Retina (tissue), 1 donor: ENCODE measurements at regions not wholly inside any gene's neighbourhood (a gene's known extent, or its start where the extent isn't known, plus 50 kb on each side); places are given as distances from the start of the nearest gene placed in this dataset.
A peak's percentile ranks its signal among the peaks of the same experiment; 100 is the strongest.
"Not testable (repeated sequence)": the region's sequence is repeated elsewhere in the genome, so short reads cannot be mapped to it uniquely, and the experiment has no call there.

Experiments used
- DNase-seq: peaks from one replicate; pipeline ENCODE4 v3.0.0-alpha.2; 2016

DNA sequence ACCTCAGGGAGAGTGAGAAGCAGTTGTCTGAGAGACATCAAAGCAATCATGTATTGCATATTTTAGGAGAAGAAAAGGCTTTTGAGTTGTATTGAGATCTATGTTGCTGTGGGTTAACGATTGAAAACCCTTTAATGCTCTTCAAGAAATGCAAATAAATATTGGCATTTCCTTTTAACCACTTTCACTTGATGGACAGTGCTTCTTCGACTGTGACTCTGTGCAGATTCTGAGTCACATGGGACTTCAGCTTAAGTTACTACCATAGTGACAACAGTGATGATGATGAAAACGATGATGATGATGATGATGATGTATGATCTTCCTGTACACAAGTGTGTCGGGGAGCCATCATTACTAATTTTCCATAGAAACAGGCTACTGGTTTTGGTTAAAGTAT, 181.8 kb downstream of the AKAIN1 start:
- DNase-seq: no peak

DNA sequence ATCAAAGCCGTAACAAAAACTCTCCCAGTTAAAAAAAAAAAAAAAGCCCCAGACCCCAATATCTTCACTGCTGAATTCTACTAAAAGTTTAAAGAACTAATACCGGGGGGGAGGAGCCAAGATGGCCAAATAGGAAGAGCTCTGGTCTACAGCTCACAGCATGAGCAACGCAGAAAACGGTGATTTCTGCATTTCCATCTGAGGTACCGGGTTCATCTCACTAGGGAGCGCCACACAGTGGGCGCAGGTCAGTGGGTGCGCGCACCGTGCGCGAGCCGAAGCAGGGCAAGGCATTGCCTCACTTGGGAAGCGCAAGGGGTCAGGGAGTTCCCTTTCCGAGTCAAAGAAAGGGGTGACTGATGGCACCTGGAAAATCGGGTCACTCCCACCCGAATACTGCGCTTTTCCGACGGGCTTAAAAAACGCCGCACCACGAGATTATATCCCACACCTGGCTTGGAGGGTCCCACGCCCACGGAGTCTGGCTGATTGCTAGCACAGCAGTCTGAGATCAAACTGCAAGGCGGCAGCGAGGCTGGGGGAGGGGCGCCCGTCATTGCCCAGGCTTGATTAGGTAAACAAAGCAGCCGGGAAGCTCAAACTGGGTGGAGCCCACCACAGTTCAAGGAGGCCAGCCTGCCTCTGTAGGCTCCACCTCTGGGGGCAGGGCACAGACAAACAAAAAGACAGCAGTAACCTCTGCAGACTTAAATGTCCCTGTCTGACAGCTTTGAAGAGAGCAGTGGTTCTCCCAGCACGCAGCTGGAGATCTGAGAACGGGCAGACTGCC, 192.8 kb downstream of the AKAIN1 start:
- peak; percentile 26 for DNase-seq

DNA sequence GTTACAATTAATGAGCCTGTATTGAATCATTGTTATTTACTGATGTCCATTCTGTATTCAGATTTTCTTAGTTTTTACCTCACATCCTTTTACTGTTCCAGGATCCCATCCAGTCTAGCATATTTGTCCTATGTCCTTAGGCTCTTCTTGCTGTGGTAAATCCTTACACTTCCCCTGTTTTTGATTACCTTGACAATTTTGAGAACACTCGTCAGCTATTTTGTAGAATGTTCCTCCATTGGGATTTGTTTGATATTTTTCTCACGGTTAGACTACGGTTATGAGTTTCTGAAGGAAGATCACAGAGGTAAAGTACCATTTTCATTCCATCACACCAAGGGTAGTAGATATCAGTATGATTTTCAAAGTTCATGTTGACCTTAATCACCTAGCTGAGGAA, 202.3 kb downstream of the AKAIN1 start:
- no peak for DNase-seq

DNA sequence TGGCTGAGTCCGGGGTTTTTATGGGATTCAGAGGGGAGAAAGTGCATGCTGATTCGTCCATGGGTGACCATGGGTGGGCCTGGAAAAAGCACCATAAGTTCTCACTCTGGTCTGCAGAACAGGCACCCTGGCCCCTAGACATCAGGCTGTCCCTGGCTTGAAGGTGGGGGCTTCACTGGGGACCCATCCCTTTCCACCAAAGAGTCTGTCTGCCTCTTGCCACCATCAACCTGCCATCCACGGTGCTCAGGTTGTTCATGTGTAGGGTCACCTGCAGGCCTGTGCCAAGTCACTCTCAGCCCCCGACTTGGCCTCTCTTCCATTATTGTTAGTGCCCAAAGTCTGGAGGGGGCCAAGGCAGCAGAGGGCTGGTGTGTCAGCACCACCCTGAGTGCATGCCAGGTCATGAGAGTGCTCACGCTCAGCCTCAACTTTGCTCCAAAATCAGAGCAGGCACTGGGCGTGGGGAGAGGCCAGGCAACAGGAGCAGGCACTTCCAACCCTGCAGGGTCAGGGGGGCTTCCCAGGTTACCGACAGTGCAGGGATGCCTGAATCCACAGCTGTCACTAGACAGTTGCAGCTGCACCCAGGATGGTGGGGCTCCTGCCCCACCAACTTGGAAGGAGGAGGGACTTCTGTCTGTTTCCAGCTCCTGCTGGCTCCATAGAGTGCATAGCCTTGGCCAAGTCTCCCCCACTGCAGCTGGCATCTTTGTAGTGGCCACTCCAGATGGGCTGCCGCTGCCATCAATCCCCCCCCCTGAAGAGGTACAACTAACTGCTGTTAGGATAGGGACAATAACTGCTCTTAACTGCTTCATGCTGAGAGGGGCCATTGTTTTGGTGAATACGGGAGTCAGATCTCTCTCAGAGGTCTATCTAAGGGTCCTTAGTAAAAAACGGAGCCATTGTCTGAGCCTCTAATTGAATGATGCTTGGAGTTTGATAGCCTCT, 209.3 kb downstream of the AKAIN1 start:
- DNase-seq: no peak

DNA sequence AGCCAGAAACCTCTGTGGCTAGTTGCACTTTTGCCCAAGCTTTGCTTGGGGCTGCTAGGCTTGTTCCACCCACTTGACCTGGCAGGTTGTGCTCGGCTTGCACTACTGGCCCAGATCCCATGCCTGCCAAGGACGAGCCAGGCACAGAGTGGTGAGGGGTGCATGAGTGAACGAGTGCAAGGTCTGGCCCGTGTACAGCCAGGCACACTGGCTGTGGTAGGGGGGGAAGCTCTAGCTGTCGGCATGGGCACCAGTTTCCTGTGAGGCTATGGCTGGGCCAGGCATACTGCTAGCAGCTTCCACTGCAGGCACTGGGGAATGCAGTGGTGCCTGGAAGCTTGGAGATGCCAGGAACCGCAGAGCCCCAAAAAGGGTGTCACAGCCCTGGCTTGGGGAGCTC, 210.4 kb downstream of the AKAIN1 start:
- DNase-seq: no peak

DNA sequence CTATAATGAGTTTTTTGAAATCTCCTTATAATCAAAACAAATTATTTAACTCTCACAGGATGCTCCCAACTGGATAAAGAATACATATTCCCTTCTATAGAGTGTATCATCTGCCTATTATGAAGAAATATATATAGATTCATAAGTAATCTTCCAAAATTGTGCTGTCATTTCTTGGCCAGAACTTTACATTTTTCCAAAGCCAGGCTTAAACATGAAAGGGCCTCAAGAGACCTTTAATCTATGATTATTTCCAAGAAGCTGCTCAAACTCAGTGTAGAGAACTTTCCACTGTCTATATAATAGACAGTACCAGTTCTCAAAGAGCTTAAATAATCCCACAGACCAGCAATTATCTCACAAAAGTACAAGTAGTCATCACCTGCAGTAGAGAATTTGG, 211.0 kb downstream of the AKAIN1 start:
- no peak for DNase-seq

DNA sequence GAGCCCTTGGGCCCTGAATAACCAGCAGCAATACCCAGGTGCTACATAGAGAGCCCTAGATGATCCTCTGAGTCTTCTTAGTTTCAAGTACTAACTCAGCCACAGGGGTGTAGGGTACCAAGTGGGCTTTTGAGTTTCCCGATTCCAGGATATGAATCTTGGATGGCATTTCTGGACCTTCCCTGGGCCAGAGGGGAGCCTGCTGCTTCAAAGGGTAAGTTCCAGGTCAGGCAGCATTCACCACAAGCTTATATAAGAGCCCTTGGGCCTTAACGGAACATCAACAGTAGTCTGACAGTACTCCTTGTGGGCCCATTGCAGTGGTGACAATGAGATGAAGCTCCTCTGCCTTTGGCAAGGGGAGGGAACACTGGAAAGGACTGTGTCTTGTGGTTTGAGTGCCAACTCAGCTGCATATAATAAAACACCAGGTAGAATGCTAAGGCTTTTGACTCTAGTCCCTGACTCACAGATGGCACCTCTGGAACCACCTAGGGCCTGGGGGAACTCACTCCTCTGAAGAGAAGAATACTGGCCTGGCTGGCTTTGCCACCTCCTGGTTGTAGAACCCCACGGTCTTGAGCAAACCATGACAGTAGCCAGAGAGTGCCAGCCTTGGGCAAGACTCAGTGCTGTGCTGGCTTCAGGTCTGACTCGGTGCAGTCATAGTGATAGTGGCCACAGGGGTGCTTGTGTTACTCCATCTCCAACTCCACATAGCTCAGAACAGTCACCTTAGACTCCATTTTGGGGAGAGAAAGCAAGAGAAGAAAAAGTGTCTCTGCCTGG, 235.7 kb downstream of the AKAIN1 start:
- no peak for DNase-seq

DNA sequence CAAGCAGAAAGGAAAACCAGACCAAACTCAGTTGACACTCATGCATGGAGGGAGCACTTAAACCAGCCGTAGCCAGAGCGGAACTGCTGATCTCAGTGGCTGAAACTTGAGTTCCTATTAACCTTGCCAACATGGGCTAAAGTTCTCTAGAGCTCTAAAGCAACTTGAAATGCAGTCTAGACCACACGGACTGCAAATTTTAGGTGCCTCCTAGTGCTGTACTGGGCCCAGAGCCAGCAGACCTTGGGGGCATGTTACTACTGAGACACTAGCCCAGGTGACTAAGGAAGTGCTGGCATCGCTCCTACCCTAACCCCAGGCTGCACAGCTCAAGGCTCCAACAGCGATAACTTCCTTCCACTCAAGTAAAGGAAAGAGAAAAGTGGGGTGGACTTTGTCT, 236.5 kb downstream of the AKAIN1 start:
- DNase-seq: no peak

DNA sequence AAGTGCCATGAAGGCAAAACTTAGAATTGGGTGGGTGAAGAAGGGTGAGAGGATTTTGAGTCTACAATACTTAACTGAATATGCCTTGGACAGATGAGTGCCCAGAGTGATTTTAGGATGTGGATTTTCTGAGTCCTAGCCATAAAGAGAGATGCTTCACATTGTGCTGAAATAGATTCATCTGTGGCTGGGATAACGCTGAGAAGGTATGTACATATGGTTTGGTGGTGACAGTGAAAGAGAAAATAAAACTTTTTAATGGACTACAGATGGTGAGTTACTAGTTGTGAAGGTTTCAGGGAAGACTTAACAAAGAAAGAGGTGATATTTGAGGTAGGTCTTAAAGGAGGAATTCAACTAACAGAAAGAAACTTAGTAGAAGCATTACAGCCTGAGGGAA, 265.8 kb downstream of the AKAIN1 start:
- DNase-seq: no peak

DNA sequence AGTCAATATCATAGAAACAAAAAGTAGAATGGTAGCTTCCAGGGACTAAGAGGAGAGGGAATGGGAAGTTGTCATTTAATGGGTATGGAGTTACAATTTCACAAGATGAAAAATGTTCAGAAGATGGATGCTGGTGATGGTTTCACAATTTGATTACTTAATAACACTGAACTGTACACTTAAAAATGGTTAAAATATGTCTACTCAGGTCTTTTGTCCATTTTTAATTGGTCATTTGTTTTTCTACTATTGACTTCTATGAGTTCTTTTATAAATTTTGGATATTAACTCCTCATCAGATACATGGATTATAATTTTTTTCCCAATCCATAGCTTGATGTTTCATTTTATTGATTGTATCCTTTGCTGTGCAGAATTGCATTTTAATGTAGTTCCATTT, 275.5 kb downstream of the AKAIN1 start:
- DNase-seq: no peak

DNA sequence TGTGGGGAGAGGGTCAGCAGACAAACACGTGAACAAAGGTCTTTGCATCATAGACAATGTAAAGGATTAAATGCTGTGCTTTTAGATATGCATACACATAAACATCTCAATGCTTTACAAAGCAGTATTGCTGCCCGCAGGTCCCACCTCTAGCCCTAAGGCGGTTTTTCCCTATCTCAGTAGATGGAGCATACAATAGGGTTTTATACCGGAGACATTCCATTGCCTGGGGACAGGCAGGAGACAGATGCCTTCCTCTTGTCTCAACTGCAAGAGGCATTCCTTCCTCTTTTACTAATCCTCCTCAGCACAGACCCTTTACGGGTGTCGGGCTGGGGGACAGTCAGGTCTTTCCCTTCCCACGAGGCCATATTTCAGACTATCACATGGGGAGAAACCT, 279.5 kb downstream of the AKAIN1 start:
- DNase-seq: not testable (repeated sequence)

DNA sequence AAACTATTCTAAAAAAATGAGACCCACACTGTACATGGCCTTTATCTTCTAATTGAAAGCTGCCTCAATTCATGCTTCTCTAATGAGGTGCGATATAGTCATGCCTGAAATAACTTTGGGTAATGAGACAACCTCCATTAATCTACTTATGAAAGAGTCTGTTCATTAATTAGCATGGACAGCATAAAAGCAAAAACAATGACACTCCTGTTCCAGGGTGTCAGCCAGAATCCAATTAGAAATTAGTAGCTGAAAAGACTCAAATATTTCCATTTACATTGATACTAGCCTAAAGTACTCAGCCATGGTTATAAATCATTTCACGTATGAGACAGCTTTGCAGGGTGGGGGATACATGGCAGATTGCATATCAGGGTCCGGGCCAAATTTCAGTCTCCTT, 288.7 kb downstream of the AKAIN1 start:
- DNase-seq: peak; percentile 30

DNA sequence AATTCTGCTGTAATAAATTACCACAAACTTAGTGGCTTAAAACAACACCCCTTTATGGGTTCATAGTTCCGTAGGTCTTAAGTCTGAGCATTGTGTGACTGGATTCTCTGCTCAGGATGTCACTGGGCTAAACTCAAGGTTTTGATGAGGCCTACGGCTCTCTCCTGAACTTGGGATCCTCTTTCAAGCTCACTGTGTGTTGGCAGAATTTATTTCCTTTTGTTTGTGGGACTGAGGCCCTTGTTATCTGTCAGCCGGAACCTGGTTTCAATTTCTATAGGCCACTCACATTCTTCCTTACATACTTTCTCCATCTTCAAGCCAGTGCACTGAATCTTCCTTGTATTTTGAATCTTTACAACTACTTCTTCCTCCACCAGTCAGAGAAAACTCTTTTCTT, 290.2 kb downstream of the AKAIN1 start:
- no peak for DNase-seq

DNA sequence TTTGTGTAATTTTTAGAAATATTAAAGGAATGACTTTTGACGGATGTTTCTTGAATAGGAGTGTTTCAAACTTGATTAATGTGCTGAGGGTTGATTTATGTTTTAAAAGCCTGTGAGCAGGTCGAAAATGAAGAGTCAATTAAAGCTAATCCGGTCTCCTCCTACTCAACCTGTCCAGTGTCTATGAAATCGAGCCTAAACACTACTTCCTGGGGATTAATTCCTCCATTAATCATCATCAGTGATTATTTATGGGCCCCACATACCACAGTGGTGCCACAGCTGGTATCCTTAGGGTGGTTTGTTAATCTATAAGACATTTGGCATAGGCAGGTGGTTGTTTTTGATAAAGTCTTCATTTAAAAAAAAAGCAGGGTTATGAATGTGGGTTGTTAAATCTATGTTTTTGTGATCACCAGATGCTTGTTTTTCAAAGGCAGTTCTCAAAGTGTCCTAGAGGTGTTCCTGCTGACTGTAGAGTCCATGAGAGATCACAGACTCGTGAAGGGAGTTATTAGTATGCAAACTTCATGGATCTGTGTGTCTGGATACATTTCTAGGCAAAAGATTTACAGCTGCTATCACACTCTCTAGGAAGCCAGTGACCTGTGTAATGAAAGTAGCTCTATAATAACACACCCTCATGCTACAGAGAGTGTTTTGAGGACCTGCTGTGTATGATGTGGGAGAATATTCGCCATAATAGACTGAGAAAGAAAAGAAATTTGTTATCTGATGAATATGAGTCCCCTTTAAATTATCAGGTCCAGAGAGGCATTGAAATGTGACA, 308.6 kb downstream of the AKAIN1 start:
- no peak for DNase-seq

DNA sequence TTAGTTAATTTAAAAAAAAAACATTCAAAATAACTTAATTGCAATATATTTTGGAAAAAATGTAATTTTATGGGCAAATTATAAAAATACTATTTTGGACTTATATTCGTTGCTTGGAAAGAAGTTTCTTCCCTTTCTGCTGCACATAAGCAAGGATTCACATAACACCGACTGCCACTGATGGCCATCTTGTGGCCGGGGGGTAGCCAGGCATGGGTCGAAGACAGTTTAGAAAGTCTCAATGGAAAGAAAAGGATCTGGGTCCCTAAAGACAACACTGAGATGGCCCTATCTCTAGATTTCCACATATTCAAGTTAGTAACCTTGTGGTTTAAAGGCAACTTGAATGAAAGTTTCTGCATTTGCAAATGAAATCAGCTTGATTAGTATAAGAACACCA, 318.6 kb downstream of the AKAIN1 start:
- no peak for DNase-seq

DNA sequence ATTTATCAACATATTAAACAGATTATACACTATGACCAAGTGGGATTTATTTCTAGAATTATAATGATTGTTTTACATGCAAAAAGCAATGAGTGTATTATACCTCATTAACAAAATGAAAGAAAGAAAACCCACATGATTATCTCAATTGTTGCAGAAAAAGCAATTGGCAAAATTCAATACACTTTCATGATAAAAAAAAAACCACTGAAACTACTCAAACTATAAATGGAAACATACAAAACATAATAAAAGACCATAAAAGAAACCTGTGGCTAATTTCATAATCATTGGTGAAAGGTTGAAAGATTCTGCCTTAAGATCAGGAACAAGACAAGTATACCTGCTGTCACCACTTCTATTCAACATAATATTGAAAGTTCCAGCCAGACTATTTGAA, 325.9 kb downstream of the AKAIN1 start:
- DNase-seq: no peak

DNA sequence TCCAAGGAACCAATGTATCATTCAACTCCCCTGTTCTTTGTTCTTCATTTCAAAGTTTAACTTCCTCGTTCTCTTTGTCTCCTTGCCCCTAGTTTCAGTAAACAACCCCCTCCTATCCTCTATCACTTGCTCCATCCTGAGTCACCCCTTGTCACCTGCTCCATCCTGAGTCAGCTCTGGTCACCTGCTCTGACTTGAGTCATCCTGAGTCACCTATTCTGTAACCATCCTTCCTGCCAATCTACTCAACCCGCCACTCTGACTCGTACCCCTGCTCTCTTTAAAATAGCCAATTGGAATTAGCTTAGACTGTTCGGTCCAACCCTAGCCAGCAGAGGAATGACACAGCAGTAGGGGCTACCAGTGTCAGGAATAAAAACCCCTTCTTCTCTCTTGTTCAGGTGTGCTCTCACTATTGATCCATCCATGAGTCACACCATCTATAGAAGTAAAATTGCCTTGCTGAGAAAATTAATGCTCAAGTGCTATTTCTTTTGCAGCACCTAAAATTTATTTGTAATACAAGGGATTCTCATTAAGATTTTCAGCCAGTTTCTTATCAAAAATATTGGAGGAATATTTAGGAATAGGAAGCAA, 326.8 kb downstream of the AKAIN1 start:
- DNase-seq: no peak

DNA sequence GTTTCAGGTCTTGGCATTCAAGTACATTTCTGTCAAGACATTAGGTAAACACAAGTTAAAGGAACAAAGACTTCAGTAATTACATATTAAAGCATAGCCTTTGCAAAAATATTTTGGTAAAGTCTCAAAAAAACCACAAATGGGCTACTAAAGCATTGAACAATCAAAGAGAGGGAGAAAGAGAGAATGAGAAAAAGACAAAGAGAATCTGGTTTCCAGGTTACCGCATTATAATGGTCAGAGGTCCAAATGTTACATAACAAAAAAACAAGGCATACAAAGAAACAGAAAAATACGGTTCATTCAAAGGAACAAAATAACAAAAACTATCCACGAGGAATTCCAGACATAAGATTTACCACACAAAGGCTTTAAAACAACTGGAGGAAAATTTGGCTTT, 327.9 kb downstream of the AKAIN1 start:
- DNase-seq: no peak

DNA sequence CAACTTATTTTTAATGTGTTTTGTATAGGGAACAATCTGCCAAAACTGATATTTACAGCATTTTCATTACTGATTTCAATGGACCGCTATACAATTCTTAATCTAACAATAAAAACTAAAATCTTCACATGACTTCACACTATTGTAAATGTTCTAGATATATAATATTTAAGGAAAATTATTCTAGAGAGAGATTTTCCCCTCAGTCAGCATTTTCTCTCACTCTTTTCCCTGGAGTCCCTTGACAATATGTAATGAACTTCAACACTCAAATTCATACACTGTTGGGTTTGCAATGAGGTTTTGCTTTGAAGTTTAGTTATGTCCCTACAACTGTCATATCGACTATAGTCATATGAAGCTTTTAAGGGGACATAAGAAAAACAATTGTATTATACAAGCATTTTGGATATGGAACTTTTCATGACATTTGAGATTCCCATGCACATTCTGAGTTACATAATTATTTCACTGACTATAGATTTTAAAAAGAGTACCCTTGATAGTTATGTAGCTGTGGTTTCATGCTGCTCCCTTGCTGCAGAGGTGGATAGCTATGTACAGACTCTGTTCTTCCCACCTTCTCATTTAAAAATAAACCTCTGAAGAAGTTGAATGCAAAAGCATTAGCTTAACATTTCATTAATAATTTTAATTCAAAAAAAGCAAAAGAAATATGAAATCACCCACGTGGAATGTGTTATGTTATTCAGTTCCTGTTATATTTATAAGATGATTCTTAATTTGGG, 338.5 kb downstream of the AKAIN1 start:
- no peak for DNase-seq

DNA sequence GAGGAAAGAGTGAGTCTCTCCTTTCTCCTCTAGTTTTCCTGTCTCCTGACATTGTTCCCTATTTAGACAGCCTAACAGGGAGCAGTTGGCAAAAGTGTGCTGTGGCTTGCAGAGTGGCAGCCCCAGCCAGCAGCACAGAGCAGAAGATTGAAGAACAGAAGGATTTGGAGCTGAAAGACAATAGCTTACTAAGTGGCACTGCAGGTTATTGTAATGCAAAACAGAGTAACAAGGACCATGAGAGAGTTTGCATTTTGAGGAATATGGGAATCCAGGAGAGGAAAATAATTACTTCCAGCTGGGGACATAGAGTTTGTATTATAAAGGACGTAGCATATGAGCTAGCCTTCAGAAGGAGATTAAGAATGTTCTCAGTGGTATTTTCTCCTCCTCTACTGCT, 342.4 kb downstream of the AKAIN1 start:
- DNase-seq: no peak

DNA sequence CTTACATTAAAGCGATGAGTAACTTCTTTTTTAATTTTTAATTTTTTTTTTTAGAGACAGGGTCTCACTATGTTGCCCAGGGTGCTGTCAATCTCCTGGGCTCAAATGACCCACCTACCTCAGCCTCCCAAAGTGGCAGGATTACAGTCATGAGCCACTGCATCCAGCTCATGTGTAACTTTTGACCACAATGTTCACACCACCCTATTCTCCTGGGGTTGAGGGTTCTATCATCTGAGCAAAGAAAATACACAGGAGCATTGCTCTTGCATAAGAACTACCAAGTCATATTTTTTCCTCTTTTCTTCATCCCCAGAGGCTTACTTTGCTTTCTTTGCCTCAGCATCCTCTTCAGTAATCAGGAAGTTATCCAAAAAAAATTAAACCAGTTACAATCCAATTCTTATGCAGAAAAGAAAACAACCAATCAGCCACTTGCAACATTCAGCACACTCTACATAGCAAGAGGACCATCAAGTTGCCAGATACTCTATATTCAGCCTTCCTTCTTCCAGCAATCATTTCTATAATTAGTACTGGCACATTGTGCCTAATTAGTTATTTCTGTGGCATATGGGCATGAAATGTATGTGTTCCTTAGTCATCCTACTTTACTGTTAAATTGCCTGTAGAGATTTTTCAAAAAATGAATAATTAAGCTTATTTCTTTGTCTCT, 345.6 kb downstream of the AKAIN1 start:
- DNase-seq: no peak
